NCI-H2196 (cell line): ENCODE measurements at regions not wholly inside any gene's neighbourhood (a gene's known extent, or its start where the extent isn't known, plus 50 kb on each side); places are given as distances from the start of the nearest gene placed in this dataset.
"Not testable (repeated sequence)": the region's sequence is repeated elsewhere in the genome, so short reads cannot be mapped to it uniquely, and the experiment has no call there.

Source experiments
- DNase-seq: peaks from one replicate; lab custom pipeline; 2025; ENCODE audit not compliant: unreplicated experiment; lab: John Stamatoyannopoulos, UW

GRCh38 chr13:81340118-81341069 lies 999.5 kb upstream of the SPRY2 start:
- DNase-seq: not testable (repeated sequence)

GRCh38 chr13:81339666-81340065 lies 998.7 kb upstream of the SPRY2 start:
- not testable (repeated sequence) for DNase-seq

DNA sequence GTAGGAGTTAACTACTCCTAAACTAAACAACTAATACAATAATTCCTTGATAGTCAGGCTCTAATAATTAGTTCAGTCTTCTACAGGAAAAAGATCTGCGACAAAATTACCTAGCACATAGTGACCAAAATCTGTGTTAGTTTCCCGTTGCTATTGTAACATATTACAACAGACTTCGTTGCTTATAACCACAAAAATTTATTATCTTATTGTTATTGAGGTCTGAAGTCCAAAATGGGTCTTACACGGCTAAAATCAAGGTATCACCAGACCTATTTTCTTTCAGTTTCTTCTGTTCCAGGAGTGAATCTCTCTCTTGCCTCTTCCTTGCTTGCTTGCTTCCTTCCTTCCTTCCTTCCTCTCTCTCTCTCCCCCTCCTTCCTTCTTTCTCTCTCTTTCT lies 993.6 kb upstream of the SPRY2 start:
- DNase-seq: no peak

GRCh38 chr13:81326913-81327312 lies 986.0 kb upstream of the SPRY2 start:
- no peak for DNase-seq

DNA sequence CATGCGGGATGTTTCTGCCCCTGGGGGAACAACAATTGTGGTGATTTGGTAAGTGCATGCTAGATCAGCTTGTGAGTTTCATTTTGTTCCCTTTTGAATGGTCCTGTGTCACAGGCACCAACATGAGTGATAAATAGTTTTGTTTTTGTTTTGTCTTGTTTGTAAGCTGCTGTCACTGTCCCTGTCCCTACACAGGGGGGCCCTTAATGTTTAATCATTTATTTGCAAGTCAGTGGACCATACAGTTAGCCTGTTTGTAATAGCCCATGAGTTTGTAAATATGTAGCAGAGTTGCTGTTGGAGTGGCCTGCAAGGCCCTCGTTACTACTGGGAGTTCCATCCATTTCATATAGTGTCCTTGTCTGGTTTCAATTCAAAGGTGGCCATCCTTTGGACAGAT lies 979.6 kb upstream of the SPRY2 start:
- no peak for DNase-seq

DNA sequence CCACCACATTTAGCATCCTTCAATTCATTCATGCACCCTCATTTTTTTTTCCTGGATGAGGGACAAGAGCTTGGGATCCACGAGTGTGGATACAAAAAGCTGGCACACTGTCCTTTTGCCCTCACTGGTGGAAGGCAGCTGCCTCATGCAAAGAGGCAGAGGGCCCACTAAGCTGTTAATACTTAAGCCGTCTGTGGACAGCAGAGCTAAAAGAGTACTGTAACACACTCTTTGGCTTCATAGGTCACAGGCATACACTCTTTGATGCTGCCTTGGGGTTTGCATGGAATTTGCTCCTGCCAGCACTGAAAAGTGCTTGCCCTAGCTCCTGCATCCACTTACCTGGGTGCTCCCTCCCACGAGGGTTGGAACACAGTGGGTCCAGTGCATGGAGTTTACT lies 978.4 kb upstream of the SPRY2 start:
- no peak for DNase-seq

- DNase-seq: no peak
Observed at GRCh38 chr13:81318231-81319019, 977.5 kb upstream of the SPRY2 start.

- DNase-seq: no peak
Observed at GRCh38 chr13:81314461-81314860, 973.5 kb upstream of the SPRY2 start.

DNA sequence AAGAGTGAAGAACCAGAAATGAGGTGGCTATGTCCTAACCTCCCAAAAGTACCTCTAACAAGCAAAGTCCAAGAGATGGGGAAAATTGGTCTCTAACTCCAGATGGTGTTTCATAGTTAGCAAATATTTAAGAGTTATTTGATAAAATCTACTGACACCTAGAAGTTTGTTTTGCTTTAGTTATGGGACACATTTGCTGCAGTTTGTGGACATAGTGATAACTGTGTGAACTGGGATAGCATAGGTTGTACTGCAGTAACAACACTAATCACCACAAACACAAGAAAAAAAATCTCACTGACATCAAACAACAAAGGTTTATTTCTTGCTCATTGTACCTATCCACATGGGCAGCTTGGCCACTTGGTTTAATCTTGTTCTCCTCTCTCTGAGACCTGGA lies 965.0 kb upstream of the SPRY2 start:
- no peak for DNase-seq

- DNase-seq: no peak
Observed at GRCh38 chr13:81304121-81304659, 963.3 kb upstream of the SPRY2 start.

DNA sequence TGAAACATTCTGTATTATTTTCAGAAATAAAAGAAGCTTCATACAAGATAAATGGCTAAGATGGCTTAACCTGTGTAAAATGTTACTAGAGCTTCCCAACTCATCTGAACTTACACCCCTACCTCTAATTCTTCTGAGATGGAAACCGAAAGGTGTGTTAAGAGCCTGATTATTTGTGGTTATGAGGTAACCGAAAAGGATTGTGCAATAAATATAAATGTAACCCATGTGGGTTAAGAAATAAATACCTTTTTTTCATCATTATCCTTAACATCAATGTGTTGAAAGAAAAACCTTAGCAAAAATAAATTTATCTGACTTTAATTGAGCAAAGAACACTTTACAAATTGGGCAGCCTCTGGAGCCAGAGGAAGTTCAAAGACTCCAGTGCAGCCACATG lies 961.8 kb upstream of the SPRY2 start:
- DNase-seq: no peak

DNA sequence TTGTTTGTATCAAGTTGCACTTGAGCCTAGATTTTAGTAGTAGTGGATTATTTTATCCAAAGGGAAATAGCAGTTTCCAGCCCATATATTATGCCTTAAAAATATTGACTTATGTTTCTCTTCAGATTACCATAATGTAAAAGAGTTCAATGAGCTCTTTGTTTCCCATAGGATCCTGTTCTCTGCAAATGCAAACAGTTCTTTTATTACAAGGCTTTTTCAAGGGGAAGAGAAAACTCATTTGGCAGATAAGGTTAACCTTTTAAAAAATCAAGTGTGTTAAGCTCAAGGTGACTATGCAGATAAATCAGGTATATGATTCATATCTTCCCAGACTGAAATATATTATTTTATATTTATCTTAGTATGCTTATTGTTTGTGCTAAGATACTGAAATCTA lies 961.2 kb upstream of the SPRY2 start:
- DNase-seq: no peak

DNA sequence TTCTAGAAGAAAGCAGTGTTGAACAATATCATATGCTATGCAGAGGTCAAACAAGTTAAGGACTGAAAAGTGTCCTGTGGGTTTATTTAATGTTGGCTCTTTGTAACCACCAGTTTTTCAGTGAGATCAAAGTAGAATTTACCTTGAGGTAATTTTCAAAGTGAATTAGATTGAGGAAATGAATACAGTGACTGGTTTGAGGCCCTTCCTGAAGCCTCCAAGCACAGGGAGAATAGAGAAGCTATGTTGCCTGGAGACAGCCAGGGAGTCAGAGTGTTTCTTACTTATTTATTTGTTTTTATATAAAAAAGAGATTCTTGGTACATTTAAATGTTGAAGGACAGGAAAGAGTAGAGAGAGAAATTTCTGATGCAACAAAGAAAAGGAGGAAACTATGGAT lies 954.3 kb upstream of the SPRY2 start:
- DNase-seq: no peak

DNA sequence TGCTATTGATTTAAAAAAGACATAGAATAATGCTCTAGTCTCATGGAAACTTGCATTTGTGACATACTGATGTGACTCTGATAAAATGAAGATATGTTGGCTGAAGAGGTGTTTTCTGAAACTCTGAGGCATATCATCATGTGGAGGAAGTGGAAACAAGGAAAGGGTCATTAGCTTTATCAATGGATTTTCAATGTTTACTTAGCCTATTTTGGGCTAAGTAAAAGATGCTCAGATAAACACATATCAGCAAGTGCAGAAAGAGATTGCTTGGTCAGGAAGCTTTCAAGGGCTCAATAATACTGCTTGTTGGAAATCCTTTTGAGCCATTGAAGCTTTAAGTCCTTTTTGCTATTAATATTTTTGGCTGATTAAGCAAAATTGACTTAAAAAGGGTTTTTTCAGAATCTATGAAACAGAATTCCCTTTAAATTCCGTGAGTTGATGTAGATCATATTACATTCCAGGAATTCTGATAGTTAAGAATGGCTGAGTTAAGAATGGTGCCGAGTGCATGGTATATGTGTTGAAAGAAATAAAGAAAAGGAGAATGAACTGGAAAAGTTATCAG lies 952.8 kb upstream of the SPRY2 start:
- DNase-seq: no peak

GRCh38 chr13:81283561-81283960 lies 942.6 kb upstream of the SPRY2 start:
- no peak for DNase-seq

DNA sequence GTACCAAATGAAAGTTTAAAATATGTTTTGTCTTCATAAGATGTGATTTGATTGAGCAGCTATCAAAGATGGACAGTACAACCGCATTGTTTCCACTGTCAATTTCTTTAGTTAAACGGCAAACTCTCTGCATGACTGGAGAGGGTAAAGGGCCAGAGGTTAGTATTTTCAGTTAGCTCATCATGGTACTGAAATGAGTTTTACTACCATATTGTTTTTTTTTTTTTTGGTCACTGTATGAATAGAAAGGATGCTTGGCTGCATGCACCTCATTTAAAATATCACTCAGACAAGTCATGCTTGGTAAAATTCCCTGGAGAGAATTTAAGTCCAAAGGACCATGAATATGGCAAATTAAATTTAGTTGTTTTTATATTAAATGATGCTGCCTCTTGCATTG lies 942.1 kb upstream of the SPRY2 start:
- no peak for DNase-seq

- no peak for DNase-seq
Observed at GRCh38 chr13:81275666-81276258, 934.8 kb upstream of the SPRY2 start.

DNA sequence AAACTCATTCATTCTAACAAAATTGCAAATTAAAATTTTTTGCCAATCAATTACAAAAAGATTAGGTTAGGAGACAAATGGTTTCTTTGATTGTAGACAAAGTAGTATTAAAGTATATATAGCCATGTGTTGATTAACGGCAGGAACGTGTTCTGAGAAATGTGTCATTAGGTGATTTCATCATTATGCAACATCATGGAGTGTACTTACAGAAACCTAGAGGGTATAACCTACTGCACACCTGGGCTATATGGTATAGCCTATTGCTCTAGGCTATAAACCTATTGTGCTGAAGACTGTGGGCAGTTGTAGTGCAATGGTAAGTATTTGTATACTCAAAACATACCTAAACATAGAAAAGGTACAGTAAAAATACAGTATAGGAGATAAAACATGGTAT lies 906.8 kb upstream of the SPRY2 start:
- DNase-seq: no peak

- no peak for DNase-seq
Observed at GRCh38 chr13:81246556-81246955, 905.6 kb upstream of the SPRY2 start.

DNA sequence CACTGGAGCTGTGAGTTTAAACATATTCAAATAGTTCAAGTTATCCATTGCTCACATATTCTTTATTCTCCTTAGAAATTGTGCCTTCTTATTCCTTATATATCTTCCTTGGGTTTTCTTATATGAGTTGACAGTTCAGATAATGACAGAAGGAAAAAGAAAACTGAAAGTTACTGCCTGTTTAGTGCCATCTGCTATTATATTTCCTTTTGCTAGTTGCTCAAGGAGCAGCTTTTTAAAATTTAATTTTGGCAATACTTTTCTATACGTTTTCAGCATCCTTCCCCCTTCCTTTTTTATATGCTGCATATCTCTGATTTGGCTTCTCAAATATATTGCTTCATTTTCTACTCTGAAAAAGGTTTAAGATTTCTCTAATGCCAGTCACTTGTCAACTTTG lies 903.1 kb upstream of the SPRY2 start:
- no peak for DNase-seq

DNA sequence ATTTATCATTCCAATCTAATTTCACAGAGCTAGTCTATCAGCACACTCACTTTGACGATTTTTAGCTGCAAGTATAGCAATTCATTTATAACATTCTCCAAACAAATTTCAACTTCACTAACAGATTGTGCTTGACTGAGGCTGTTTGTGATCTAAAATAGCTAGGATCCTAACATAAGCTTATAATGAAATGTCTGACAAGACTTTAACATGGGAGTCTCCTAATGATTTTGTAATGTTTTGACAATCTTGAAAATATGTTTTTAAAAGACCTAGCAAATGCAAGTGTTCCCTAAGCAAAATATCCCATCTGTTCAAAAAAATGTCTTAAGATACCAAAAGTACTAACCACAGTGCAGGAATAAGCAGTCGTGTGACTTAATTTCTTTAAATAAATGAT lies 889.5 kb upstream of the SPRY2 start:
- DNase-seq: no peak
